Mucosa of descending colon (tissue), 3 donors: ENCODE measurements at regions not wholly inside any gene's neighbourhood (a gene's known extent, or its start where the extent isn't known, plus 50 kb on each side); places are given as distances from the start of the nearest gene placed in this dataset.
"Not testable (repeated sequence)": the region's sequence is repeated elsewhere in the genome, so short reads cannot be mapped to it uniquely, and the experiment has no call there.

Experiments used
- ATAC-seq: fragments of 200-7000 bp; cut with Tn5 transposase; one replicate; pipeline ENCODE4 v1.9.1; 2020; ENCODE audit warnings: mild to moderate bottlenecking, moderate library complexity
- DNase-seq, 3 donors: peaks; one replicate each; pipeline ENCODE4 v3.0.0-alpha.2; 2020
- H3K36me3 ChIP-seq: fragments of 200-600 bp; one replicate; pipeline ENCODE4 v1.8.0; 2021; ENCODE audit warnings: low read depth, mild to moderate bottlenecking
- H3K4me1 ChIP-seq: fragments of 200-600 bp; one replicate; pipeline ENCODE4 v1.8.0; 2021; ENCODE audit warnings: low read depth, mild to moderate bottlenecking
- H3K4me3 ChIP-seq: fragments of 200-600 bp; one replicate; pipeline ENCODE4 v1.8.0; 2021; ENCODE audit warnings: mild to moderate bottlenecking
- H3K9me3 ChIP-seq: fragments of 200-600 bp; one replicate; pipeline ENCODE4 v1.8.0; 2021; ENCODE audit warnings: mild to moderate bottlenecking
- intact Hi-C, 2 donors: fragments of 100-400 bp; cut with DNase I in 1 of 2; cut with micrococcal nuclease in 1 of 2; formaldehyde crosslinking; loops; one replicate each; pipeline versions ENCODE4 v1.11.0 to v1.11.1; 2022; cut with DNase I, micrococcal nuclease
- TF ChIP-seq, protein P1 (sequence below): fragments of 200-600 bp; IDR thresholded peaks from one replicate; pipeline ENCODE4 v1.8.0; 2022; ENCODE audit warnings: antibody characterized with exemption, mild to moderate bottlenecking
- donor health status: DM: no; HTN: no; CAD: no; lungs with moderate emphysema.
- donor health status: DM: no; HTN: no; CAD: no.
- donor health status: DM: no; HTN: yes; CAD: no.

DNA sequence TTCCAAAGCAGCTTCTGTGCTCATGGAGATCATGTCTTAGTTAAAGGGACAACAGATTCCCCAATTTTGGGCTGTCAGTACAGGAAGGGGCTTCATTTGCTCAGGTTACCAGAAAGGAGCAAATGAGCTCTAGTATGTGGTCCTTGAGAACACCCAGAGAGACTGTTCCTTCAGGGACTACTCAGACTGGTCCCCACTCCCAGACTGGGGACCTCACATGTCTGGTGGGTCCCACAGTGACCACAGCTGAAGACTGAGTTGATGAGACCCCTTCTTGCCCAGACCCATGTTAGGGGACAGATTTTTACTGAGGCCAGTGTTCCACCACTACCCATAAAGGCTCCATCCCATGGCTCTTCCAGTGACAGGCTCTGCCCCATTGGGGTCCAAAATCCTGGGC lies 1695.2 kb downstream of the TP53TG3F start:
- Histone ChIP-seq H3K9me3 (peaks cover 76% of the 10 kb centered on the region), H3K4me3 (no peak overlapping the region), H3K4me1 (no peaks in the 10 kb centered on the region), H3K36me3 (no peaks in the 10 kb centered on the region)
- no peak for DNase-seq
- intact Hi-C loops: no loop called here
- ATAC-seq: no peak
- TF ChIP-seq, protein P1, sequence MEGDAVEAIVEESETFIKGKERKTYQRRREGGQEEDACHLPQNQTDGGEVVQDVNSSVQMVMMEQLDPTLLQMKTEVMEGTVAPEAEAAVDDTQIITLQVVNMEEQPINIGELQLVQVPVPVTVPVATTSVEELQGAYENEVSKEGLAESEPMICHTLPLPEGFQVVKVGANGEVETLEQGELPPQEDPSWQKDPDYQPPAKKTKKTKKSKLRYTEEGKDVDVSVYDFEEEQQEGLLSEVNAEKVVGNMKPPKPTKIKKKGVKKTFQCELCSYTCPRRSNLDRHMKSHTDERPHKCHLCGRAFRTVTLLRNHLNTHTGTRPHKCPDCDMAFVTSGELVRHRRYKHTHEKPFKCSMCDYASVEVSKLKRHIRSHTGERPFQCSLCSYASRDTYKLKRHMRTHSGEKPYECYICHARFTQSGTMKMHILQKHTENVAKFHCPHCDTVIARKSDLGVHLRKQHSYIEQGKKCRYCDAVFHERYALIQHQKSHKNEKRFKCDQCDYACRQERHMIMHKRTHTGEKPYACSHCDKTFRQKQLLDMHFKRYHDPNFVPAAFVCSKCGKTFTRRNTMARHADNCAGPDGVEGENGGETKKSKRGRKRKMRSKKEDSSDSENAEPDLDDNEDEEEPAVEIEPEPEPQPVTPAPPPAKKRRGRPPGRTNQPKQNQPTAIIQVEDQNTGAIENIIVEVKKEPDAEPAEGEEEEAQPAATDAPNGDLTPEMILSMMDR: no peak

DNA sequence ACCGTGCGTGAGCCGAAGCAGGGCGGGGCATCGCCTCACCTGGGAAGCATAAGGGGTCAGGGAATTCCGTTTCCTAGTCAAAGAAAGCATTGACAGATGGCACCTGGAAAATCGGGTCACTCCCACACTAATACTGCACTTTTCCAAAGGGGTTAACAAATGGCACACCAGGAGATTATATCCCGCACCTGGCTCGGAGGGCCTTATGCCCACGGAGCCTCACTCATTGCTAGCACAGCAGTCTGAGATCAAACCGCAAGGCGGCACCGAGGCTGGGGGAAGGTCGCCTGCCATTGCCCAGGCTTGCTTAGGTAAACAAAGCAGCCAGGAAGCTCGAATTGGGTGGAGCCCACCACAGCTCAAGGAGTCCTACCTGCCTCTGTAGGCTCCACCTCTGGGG lies 1698.1 kb downstream of the TP53TG3F start:
- H3K4me3 ChIP-seq, intact Hi-C loops, ATAC-seq, H3K4me1 ChIP-seq, H3K36me3 ChIP-seq, DNase-seq: not testable (repeated sequence)
- H3K9me3 ChIP-seq: peaks cover 50% of the 10 kb centered on the region

DNA sequence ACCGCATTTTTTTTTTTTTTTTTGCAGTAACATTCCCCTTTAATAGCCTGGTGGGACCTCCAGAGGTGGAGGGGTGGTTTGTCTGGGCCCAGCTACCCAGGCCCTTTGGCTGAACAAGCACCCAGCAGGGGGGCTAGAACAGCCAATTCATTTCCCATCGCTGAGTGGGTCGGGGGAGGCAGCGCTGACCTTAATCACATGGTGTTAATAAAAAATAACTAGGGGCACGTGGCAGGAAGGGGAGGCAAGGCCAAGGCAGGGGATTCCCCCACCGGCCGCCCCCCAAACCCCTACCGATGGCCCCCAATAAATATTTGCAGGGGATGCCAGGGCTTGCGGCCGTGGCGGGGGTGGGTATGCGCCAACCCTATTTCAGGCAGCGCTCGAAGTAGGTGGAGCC lies 1709.9 kb downstream of the TP53TG3F start:
- intact Hi-C loops, DNase-seq, ATAC-seq, H3K4me3 ChIP-seq, H3K4me1 ChIP-seq, H3K36me3 ChIP-seq: not testable (repeated sequence)
- peaks cover 51% of the 10 kb centered on the region for H3K9me3 ChIP-seq

DNA sequence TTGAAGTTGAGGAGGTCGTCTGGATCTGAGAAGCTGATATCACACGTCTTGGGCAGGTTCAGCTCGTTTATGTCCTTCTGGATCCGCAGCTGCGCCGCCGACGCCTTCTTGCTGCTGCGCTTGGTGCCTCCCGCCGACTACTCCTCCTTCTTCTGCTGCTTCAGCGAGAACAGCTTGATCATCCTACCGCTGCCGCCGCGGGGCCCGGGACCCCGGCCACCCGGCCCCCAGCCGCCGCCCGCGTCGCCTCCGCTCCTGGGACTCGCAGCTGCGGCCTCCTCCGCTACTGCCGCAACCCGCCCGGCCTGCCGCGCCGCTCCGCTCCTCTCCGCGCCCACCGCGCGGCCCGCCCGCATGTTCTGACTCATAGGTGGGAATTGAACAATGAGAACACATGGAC lies 1710.6 kb downstream of the TP53TG3F start:
- H3K36me3 ChIP-seq, DNase-seq, H3K4me1 ChIP-seq, H3K4me3 ChIP-seq, ATAC-seq, intact Hi-C loops: not testable (repeated sequence)
- H3K9me3 ChIP-seq: peaks cover 58% of the 10 kb centered on the region

DNA sequence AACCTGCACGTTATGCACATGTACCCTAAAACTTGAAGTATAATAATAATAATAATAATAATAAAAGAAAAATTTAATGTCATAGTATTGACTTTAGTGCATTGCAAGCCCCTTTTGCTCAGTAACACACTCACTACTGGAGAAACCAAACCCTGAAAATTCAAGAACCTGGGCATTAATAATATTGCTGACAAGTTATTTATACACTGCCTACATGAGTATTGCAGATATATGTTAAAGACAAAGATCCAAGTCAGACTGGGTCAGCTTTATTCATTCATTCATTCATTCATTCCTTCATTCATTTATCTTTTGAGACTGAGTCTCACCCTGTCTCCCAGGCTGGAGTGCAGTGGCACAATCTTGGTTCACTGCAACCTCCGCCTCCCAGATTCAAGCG lies 1711.2 kb downstream of the TP53TG3F start:
- Histone ChIP-seq H3K4me3 (no peak overlapping the region), H3K36me3 (no peaks in the 10 kb centered on the region), H3K4me1 (no peaks in the 10 kb centered on the region), H3K9me3 (peaks cover 61% of the 10 kb centered on the region)
- ATAC-seq (no peak), DNase-seq (no peak)
- intact Hi-C loops: no loop called here
- TF ChIP-seq, protein P1: no peak

DNA sequence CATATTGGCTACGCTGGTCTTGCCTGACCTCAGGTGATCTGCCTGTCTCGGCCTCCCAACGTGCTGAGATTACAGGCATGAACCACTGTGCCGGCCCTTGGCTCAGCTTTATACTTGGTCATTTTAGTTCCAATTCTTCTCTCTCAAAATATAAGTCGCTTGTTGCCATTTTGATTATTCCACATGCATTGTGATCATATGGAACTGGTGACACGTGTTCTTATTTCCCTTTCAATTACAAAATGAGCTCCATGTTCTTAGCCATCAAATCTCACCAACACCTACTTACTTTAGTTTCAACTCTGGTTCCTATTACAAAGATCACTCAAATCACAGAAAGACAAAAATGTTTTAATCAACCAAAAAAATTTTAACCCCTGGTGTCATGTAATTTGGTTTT lies 1711.7 kb downstream of the TP53TG3F start:
- Histone ChIP-seq H3K36me3 (no peaks in the 10 kb centered on the region), H3K9me3 (peaks cover 62% of the 10 kb centered on the region), H3K4me3 (no peak overlapping the region), H3K4me1 (no peaks in the 10 kb centered on the region)
- intact Hi-C loops: no loop called here
- DNase-seq: no peak
- TF ChIP-seq, protein P1: no peak
- ATAC-seq: no peak

DNA sequence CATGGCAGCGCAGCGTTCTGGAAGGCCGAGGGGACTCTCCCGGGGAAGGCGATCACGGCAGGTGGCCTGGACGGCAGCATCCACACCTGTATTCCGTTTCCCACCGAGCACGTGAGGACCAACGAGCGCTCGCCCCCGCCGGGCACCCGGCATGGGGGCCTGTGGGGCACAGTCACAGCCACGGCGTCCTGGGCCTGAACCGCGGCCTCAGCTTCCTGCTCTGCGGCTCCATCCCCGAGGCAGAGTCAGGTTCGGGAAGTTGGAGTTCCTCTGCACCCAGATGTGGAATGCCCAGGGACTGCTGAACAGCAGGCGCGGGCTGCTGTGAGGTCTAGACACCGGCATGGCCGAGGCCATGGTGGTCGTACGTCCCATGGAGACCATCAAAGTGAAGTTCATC lies 1713.9 kb downstream of the TP53TG3F start:
- H3K9me3 ChIP-seq: peaks cover 65% of the 10 kb centered on the region
- intact Hi-C loops: no loop called here
- no peaks in the 10 kb centered on the region for H3K36me3 ChIP-seq
- no peak for ATAC-seq
- no peak for DNase-seq
- no peak overlapping the region for H3K4me3 ChIP-seq
- H3K4me1 ChIP-seq: no peaks in the 10 kb centered on the region
- TF ChIP-seq, protein P1: no peak
